ENCODE measurements at regions not wholly inside any gene's neighbourhood (a gene's known extent, or its start where the extent isn't known, plus 50 kb on each side); places are given as distances from the start of the nearest gene placed in this dataset.

GRCh38 chr7:9761224-9761623 lies 1212.4 kb upstream of the PHF14 start:
- TF ChIP-seq CTCF (IDR thresholded peaks at IDR 0.05; ENCODE audit: insufficient read depth, low read depth, low read length) (no peak), EZH2 (IDR thresholded peaks at IDR 0.05; ENCODE audit: insufficient read depth, low read length) (no peak)

All from astrocyte (in vitro differentiated cells and primary cell).